Sigmoid colon (tissue), 6 donors: ENCODE measurements at regions not wholly inside any gene's neighbourhood (a gene's known extent, or its start where the extent isn't known, plus 50 kb on each side); places are given as distances from the start of the nearest gene placed in this dataset.
"Not testable (repeated sequence)": the region's sequence is repeated elsewhere in the genome, so short reads cannot be mapped to it uniquely, and the experiment has no call there.

Experiments
- DNase-seq: peaks from one replicate; pipeline ENCODE4 v3.0.0-alpha.2; 2019
- H3K27ac ChIP-seq, 4 donors: fragments of 200-600 bp; sonication (generic); one replicate each; pipeline ENCODE4 v1.5.1; 2016 to 2019; ENCODE audit warnings: mild to moderate bottlenecking in 1 of 4
- H3K27me3 ChIP-seq, 3 donors: fragments of 200-600 bp; sonication (generic); one replicate each; pipeline ENCODE4 v1.5.1; 2019; ENCODE audit warnings: mild to moderate bottlenecking in 1 of 3
- H3K36me3 ChIP-seq, 4 donors: fragments of 200-600 bp; sonication (generic); one replicate each; pipeline ENCODE4 v1.5.1; 2016 to 2019
- H3K4me1 ChIP-seq, 4 donors: fragments of 200-600 bp; sonication (generic); one replicate each; pipeline ENCODE4 v1.5.1; 2017 to 2019
- H3K4me3 ChIP-seq, 4 donors: fragments of 200-600 bp; sonication (generic); one replicate each; pipeline ENCODE4 v1.5.1; 2017 to 2019; ENCODE audit warnings: mild to moderate bottlenecking in 2 of 4, moderate library complexity in 1 of 4
- H3K9me3 ChIP-seq, 4 donors: fragments of 200-600 bp in 3 of 4; sonication (generic) in 3 of 4; one replicate each; pipeline versions ENCODE4 v1.5.1 to v1.6.1; 2013 to 2019
- CTCF ChIP-seq, 4 experiments: fragments of 450-650 bp in 3 of 4; fragments of 200-600 bp in 1 of 4; IDR thresholded peaks; one replicate each; pipeline ENCODE4 v1.5.1; 2016 to 2019; ENCODE audit warnings: antibody characterized with exemption in 4 of 4, mild to moderate bottlenecking in 3 of 4, moderate library complexity in 2 of 4
- EP300 ChIP-seq, 4 donors: sonication (generic); formaldehyde crosslinking; IDR thresholded peaks; one replicate each; pipeline ENCODE4 v1.6.1; 2017; ENCODE audit warnings: antibody characterized with exemption in 4 of 4
- POLR2A ChIP-seq, 2 donors: fragments of 450-650 bp; IDR thresholded peaks; one replicate each; pipeline ENCODE4 v1.6.1; 2016; ENCODE audit warnings: antibody characterized with exemption in 2 of 2, mild to moderate bottlenecking in 2 of 2, moderate library complexity in 2 of 2
- POLR2AphosphoS5 ChIP-seq, 4 donors: sonication (generic); formaldehyde crosslinking; IDR thresholded peaks; one replicate each; pipeline ENCODE4 v1.6.1; 2017; ENCODE audit warnings: antibody characterized with exemption in 4 of 4
- WGBS, 2 donors: extraction: QIAGEN DNeasy Blood & Tissue Kit; methylation state at CpG; one replicate each; pipeline ENCODE4 v1.1.7; 2013; 5-methylcytosine and 5-hydroxymethylcytosine counted together
- intact Hi-C: fragments of 100-400 bp; cut with DNase I; formaldehyde crosslinking; loops from one replicate; pipeline ENCODE4 v1.15.1; 2023
- donor health status: healthy with polysubstance abuse.
- donor health status: healthy.

GRCh38 chr3:182327196-182327681 is 466.1 kb upstream of the ATP11B start:
- H3K9me3 ChIP-seq, result no peaks in the 10 kb centered on the region
- no peaks in the 10 kb centered on the region for H3K4me1 ChIP-seq
- H3K27ac ChIP-seq, result no peak overlapping the region
- WGBS, 2 donors, result 55 to 70% methylated on average over 10 of the region's 10 CpGs
- H3K27me3 ChIP-seq, result no peaks in the 10 kb centered on the region
- H3K4me3 ChIP-seq, result no peak overlapping the region
- DNase-seq, result no peak
- intact Hi-C loops, result no loop called here
- TF ChIP-seq CTCF (IDR thresholded peaks at IDR 0.05) (no peak), POLR2AphosphoS5 (IDR thresholded peaks at IDR 0.05) (no peak), EP300 (IDR thresholded peaks at IDR 0.05) (no peak), POLR2A (IDR thresholded peaks at IDR 0.05) (no peak)
- no peaks in the 10 kb centered on the region for H3K36me3 ChIP-seq

GRCh38 chr3:182330646-182331045 is 462.7 kb upstream of the ATP11B start:
- no peak for DNase-seq
- intact Hi-C loops, result no loop called here
- Histone ChIP-seq H3K27ac (no peak overlapping the region), H3K9me3 (no peaks in the 10 kb centered on the region), H3K4me3 (no peak overlapping the region), H3K4me1 (no peaks in the 10 kb centered on the region), H3K27me3 (no peaks in the 10 kb centered on the region), H3K36me3 (no peaks in the 10 kb centered on the region)
- TF ChIP-seq CTCF (IDR thresholded peaks at IDR 0.05) (no peak), POLR2AphosphoS5 (IDR thresholded peaks at IDR 0.05) (no peak), EP300 (IDR thresholded peaks at IDR 0.05) (no peak), POLR2A (IDR thresholded peaks at IDR 0.05) (no peak)

GRCh38 chr3:182331341-182331740 is 462.0 kb upstream of the ATP11B start:
- intact Hi-C loops, result no loop called here
- no peaks in the 10 kb centered on the region for H3K4me1 ChIP-seq
- WGBS, 2 donors, result 58 to 63% methylated on average over 4 of the region's 4 CpGs
- no peaks in the 10 kb centered on the region for H3K36me3 ChIP-seq
- H3K9me3 ChIP-seq, result no peaks in the 10 kb centered on the region
- H3K27me3 ChIP-seq, result no peaks in the 10 kb centered on the region
- TF ChIP-seq POLR2AphosphoS5 (IDR thresholded peaks at IDR 0.05) (no peak), POLR2A (IDR thresholded peaks at IDR 0.05) (no peak), EP300 (IDR thresholded peaks at IDR 0.05) (no peak), CTCF (IDR thresholded peaks at IDR 0.05) (no peak)
- H3K27ac ChIP-seq, result no peak overlapping the region
- no peak for DNase-seq
- H3K4me3 ChIP-seq, result no peak overlapping the region

GRCh38 chr3:182342252-182342651 is 451.1 kb upstream of the ATP11B start:
- H3K27ac ChIP-seq, result no peak overlapping the region
- H3K36me3 ChIP-seq, result no peaks in the 10 kb centered on the region
- no peaks in the 10 kb centered on the region for H3K27me3 ChIP-seq
- no peaks in the 10 kb centered on the region for H3K9me3 ChIP-seq
- no peak for DNase-seq
- no peaks in the 10 kb centered on the region for H3K4me1 ChIP-seq
- no peak overlapping the region for H3K4me3 ChIP-seq
- no peak for TF ChIP-seq CTCF (IDR thresholded peaks at IDR 0.05)
- TF ChIP-seq EP300 (IDR thresholded peaks at IDR 0.05), result no peak
- intact Hi-C loops, result no loop called here
- 51 to 63% methylated on average over 1 of the region's 1 CpG for WGBS, 2 donors

- H3K9me3 ChIP-seq, intact Hi-C loops, H3K27me3 ChIP-seq, H3K27ac ChIP-seq, DNase-seq, H3K36me3 ChIP-seq, H3K4me1 ChIP-seq, H3K4me3 ChIP-seq: not testable (repeated sequence)
These were observed 449.3 kb upstream of the ATP11B start for GRCh38 chr3:182344026-182344425.
